CD14-positive monocyte (primary cell): ENCODE measurements at regions not wholly inside any gene's neighbourhood (a gene's known extent, or its start where the extent isn't known, plus 50 kb on each side); places are given as distances from the start of the nearest gene placed in this dataset.
A peak's percentile ranks its signal among the peaks of the same experiment; 100 is the strongest.

ENCODE experiments used
- DNase-seq, 3 donors: peaks; one replicate each; pipeline ENCODE4 v3.0.0-alpha.2; 2011 to 2022
- H2AFZ ChIP-seq: 2 replicates; pipeline ENCODE4 v1.6.0; 2012; ENCODE audit warnings: mild to moderate bottlenecking, low read depth, low read length, inconsistent platforms; ENCODE audit not compliant: insufficient read depth, poor library complexity, severe bottlenecking
- H3K27ac ChIP-seq, 2 donors: 1 replicate in 1 of 2; 2 replicates in 1 of 2; pipeline ENCODE4 v1.5.1; 2012 to 2013; ENCODE audit warnings: low read length in 2 of 2, control low read depth in 1 of 2, inconsistent platforms in 1 of 2, low read depth in 1 of 2, mild to moderate bottlenecking in 1 of 2
- H3K27me3 ChIP-seq, 2 donors: one replicate each; pipeline versions ENCODE4 v1.6.0 to v1.6.1; 2011 to 2013; ENCODE audit warnings: low read length in 2 of 2; ENCODE audit not compliant: control insufficient read depth in 2 of 2, insufficient read depth in 2 of 2
- H3K36me3 ChIP-seq, 2 donors: replicated peaks in 1 of 2; 1 replicate in 1 of 2; 2 replicates in 1 of 2; pipeline versions ENCODE4 v1.5.1 to v1.6.1; 2012 to 2013; ENCODE audit warnings: low read length in 2 of 2, control low read depth in 1 of 2, inconsistent platforms in 1 of 2, mild to moderate bottlenecking in 1 of 2; ENCODE audit not compliant: insufficient read depth in 2 of 2, control insufficient read depth in 1 of 2
- H3K4me1 ChIP-seq, 2 donors: 1 replicate in 1 of 2; 2 replicates in 1 of 2; pipeline versions ENCODE4 v1.5.1 to v1.6.1; 2012 to 2013; ENCODE audit warnings: low read length in 2 of 2, control low read depth in 1 of 2, inconsistent platforms in 1 of 2, mild to moderate bottlenecking in 1 of 2, moderate library complexity in 1 of 2; ENCODE audit not compliant: insufficient read depth in 2 of 2, control insufficient read depth in 1 of 2
- H3K4me2 ChIP-seq: replicated peaks from 2 replicates; pipeline ENCODE3; 2012; ENCODE audit warnings: low read length, moderate library complexity, mild to moderate bottlenecking; ENCODE audit not compliant: poor library complexity, severe bottlenecking; ENCODE audit errors: extremely low read depth
- H3K4me3 ChIP-seq, 3 experiments: fragments of 200-600 bp in 1 of 3; sonication (generic) in 1 of 3; replicated peaks in 1 of 3; 1 replicate in 2 of 3; 2 replicates in 1 of 3; pipeline ENCODE4 v1.5.1; 2011 to 2013; ENCODE audit warnings: low read length in 3 of 3, mild to moderate bottlenecking in 3 of 3, control low read depth in 2 of 3, low read depth in 2 of 3, inconsistent platforms in 1 of 3, moderate library complexity in 1 of 3
- H3K79me2 ChIP-seq: 2 replicates; pipeline ENCODE4 v1.6.0; 2012; ENCODE audit warnings: mild to moderate bottlenecking, control low read depth, inconsistent platforms, low read length, moderate library complexity; ENCODE audit not compliant: insufficient read depth
- H3K9ac ChIP-seq: 2 replicates; pipeline ENCODE4 v1.6.0; 2017; ENCODE audit warnings: low read length, mild to moderate bottlenecking; ENCODE audit not compliant: insufficient read depth, poor library complexity, severe bottlenecking
- H3K9me3 ChIP-seq, 2 donors: replicated peaks in 1 of 2; 1 replicate in 1 of 2; 2 replicates in 1 of 2; pipeline versions ENCODE4 v1.5.1 to v1.6.1; 2012 to 2013; ENCODE audit warnings: low read length in 2 of 2, control low read depth in 1 of 2; ENCODE audit not compliant: control insufficient read depth in 1 of 2, insufficient read depth in 1 of 2
- H4K20me1 ChIP-seq: 2 replicates; pipeline ENCODE4 v1.6.0; 2012; ENCODE audit warnings: mild to moderate bottlenecking, low read length, control low read depth, moderate library complexity; ENCODE audit not compliant: insufficient read depth
- H3K27ac Mint-ChIP-seq, 7 donors: one replicate each; pipeline ENCODE4 v1.8.0; 2020; ENCODE audit warnings: mild to moderate bottlenecking in 7 of 7, mixed read lengths in 7 of 7, moderate library complexity in 6 of 7, inconsistent platforms in 2 of 7
- H3K27me3 Mint-ChIP-seq, 3 donors: one replicate each; pipeline ENCODE4 v1.8.0; 2021 to 2022; ENCODE audit warnings: low read depth in 3 of 3, mild to moderate bottlenecking in 3 of 3, mixed read lengths in 3 of 3, moderate library complexity in 3 of 3, inconsistent platforms in 1 of 3
- H3K36me3 Mint-ChIP-seq, 2 donors: one replicate each; pipeline ENCODE4 v1.8.0; 2020; ENCODE audit warnings: mixed read lengths in 2 of 2, inconsistent platforms in 1 of 2, mild to moderate bottlenecking in 1 of 2
- H3K4me1 Mint-ChIP-seq: one replicate; pipeline ENCODE4 v1.8.0; 2020; ENCODE audit warnings: mild to moderate bottlenecking, mixed read lengths
- H3K4me3 Mint-ChIP-seq, 2 donors: one replicate each; pipeline ENCODE4 v1.8.0; 2020; ENCODE audit warnings: mild to moderate bottlenecking in 2 of 2, mixed read lengths in 2 of 2, moderate library complexity in 1 of 2
- H3K9me3 Mint-ChIP-seq, 7 donors: one replicate each; pipeline ENCODE4 v1.8.0; 2020 to 2022; ENCODE audit warnings: mixed read lengths in 7 of 7, mild to moderate bottlenecking in 6 of 7, moderate library complexity in 6 of 7, inconsistent platforms in 2 of 7
- CTCF ChIP-seq: fragments of 200-600 bp; IDR thresholded peaks from one replicate; pipeline ENCODE4 v1.8.0; 2022; ENCODE audit warnings: antibody characterized with exemption, mild to moderate bottlenecking
- WGBS: methylation state at CpG from one replicate; pipeline ENCODE4 v1.1.5; 2013; ENCODE audit warnings: missing lambda C conversion rate; ENCODE audit not compliant: insufficient coverage; 5-methylcytosine and 5-hydroxymethylcytosine counted together
- intact Hi-C, 2 donors: fragments of 100-400 bp; cut with micrococcal nuclease; formaldehyde crosslinking; loops; one replicate each; pipeline versions ENCODE4 v1.15.0 to v1.15.1; 2023

GRCh38 chr22:22094921-22095320, 112.3 kb upstream of the TOP3B start:
- TF ChIP-seq CTCF = no peak
- no peaks in the 10 kb centered on the region for H3K79me2 ChIP-seq
- H3K36me3 ChIP-seq = no peaks in the 10 kb centered on the region
- no peak overlapping the region for H3K9ac ChIP-seq
- Mint-ChIP-seq H3K27ac (no peak overlapping the region), H3K4me3 (peak overlapping the region in 1 of 2 donors; percentile 21), H3K4me1 (peaks cover 27% of the 10 kb centered on the region), H3K9me3 (no peaks in the 10 kb centered on the region), H3K36me3 (no peaks in the 10 kb centered on the region), H3K27me3 (peaks cover 10 to 15% (median 11%) of the 10 kb centered on the region in 3 donors)
- no peak for DNase-seq
- H2AFZ ChIP-seq = no peak overlapping the region
- H4K20me1 ChIP-seq = no peaks in the 10 kb centered on the region
- H3K27ac ChIP-seq = no peak overlapping the region
- intact Hi-C loops = loop anchor here in 1 of 2 donors (5.0 kb wide), 1 partner anchor 33 kb away; no protein-coding TSS in a partner anchor
- H3K27me3 ChIP-seq = peaks cover 0 to 3% of the 10 kb centered on the region in 2 donors
- H3K4me3 ChIP-seq = no peak overlapping the region
- WGBS = no CpG with 5 or more reads among the region's 5 CpGs
- no peaks in the 10 kb centered on the region for H3K9me3 ChIP-seq
- H3K4me1 ChIP-seq = peaks cover 13 to 31% of the 10 kb centered on the region in 2 donors
- no peak overlapping the region for H3K4me2 ChIP-seq

- Mint-ChIP-seq H3K27me3 (peaks cover 10 to 15% (median 11%) of the 10 kb centered on the region in 3 donors), H3K27ac (peak overlapping the region in 1 of 7 donors; percentile 30), H3K4me3 (no peak overlapping the region), H3K9me3 (no peaks in the 10 kb centered on the region), H3K4me1 (peaks cover 25% of the 10 kb centered on the region), H3K36me3 (no peaks in the 10 kb centered on the region)
- H3K4me2 ChIP-seq = no peak overlapping the region
- H2AFZ ChIP-seq = no peak overlapping the region
- peaks cover 0 to 3% of the 10 kb centered on the region in 2 donors for H3K27me3 ChIP-seq
- intact Hi-C loops = no loop called here
- H3K36me3 ChIP-seq = no peaks in the 10 kb centered on the region
- DNase-seq = no peak
- no peak overlapping the region for H3K4me3 ChIP-seq
- H3K27ac ChIP-seq = no peak overlapping the region
- no peaks in the 10 kb centered on the region for H3K9me3 ChIP-seq
- no peaks in the 10 kb centered on the region for H3K79me2 ChIP-seq
- no peak for TF ChIP-seq CTCF
- no peaks in the 10 kb centered on the region for H4K20me1 ChIP-seq
- H3K9ac ChIP-seq = no peak overlapping the region
- peaks cover 13 to 27% of the 10 kb centered on the region in 2 donors for H3K4me1 ChIP-seq
- WGBS = 61% methylated on average over 2 of the region's 6 CpGs
These were observed 111.9 kb upstream of the TOP3B start for GRCh38 chr22:22094514-22094913.
